ENCODE measurements at regions not wholly inside any gene's neighbourhood (a gene's known extent, or its start where the extent isn't known, plus 50 kb on each side); places are given as distances from the start of the nearest gene placed in this dataset.

DNA sequence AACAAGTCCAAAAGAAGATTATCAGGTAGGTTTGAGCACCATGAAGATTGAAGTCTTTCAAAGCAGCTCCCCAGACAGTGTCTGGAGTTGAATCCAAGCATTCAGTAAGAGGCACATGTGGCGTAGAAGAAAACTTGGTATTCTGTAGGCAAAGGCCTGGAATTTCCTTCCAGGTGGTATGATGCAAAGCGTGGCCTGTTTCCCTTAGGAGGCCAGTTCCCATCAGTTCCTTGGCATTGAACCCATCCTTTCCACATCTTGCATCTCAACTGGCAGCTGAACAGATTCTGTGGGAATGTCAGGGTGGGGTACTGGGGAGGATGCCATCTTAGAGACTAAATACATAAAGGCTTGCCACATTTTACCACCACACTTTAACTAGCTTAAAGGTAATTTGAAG is 516.0 kb downstream of the BTBD3 start:
- Histone ChIP-seq H2BK120ac (ENCODE audit: low read depth, low read length, poor library complexity, severe bottlenecking) (no peak overlapping the region), H3K23ac (ENCODE audit: insufficient read length, low read depth, low read length) (no peak overlapping the region), H3K79me2 (ENCODE audit: insufficient read depth, low read length) (no peaks in the 10 kb centered on the region), H2AK5ac (ENCODE audit: insufficient read length, low read length) (no peak overlapping the region), H3K27ac (ENCODE audit: insufficient read length, low read depth, low read length) (no peak overlapping the region), H3T11ph (ENCODE audit: low read length) (no peak overlapping the region), H2BK15ac (ENCODE audit: low read depth, low read length) (no peak overlapping the region), H2BK12ac (ENCODE audit: insufficient read length, low read depth, low read length) (no peak overlapping the region), H3K18ac (ENCODE audit: insufficient read length, low read depth, low read length) (no peak overlapping the region), H4K5ac (ENCODE audit: insufficient read length, low read depth, low read length) (no peak overlapping the region), H3K79me1 (ENCODE audit: insufficient read depth, low read depth, low read length, poor library complexity, severe bottlenecking) (no peaks in the 10 kb centered on the region), H2BK5ac (ENCODE audit: insufficient read length, low read length) (no peak overlapping the region), H3K9ac (ENCODE audit: extremely low read depth, insufficient read length, low read length) (no peak overlapping the region), H3K27me3 (ENCODE audit: insufficient read depth, low read length) (no peaks in the 10 kb centered on the region), H2BK20ac (ENCODE audit: low read depth, low read length, poor library complexity, severe bottlenecking) (no peak overlapping the region), H3K4me2 (ENCODE audit: insufficient read depth, insufficient read length, low read length) (no peak overlapping the region), H2AFZ (ENCODE audit: low read length) (no peak overlapping the region), H4K91ac (ENCODE audit: insufficient read length, low read depth, low read length) (no peak overlapping the region), H3K23me2 (ENCODE audit: insufficient read length, low read depth, low read length, poor library complexity, severe bottlenecking) (no peaks in the 10 kb centered on the region), H3K9me3 (ENCODE audit: control insufficient read depth, low read depth, low read length) (no peaks in the 10 kb centered on the region), H3K14ac (ENCODE audit: insufficient read depth, low read length) (no peak overlapping the region), H4K20me1 (ENCODE audit: control insufficient read depth, insufficient read depth, insufficient read length) (no peaks in the 10 kb centered on the region), H3K56ac (ENCODE audit: insufficient read length, low read depth, low read length) (no peak overlapping the region), H4K8ac (replicated peaks; ENCODE audit: insufficient read length, low read depth, low read length) (no peak overlapping the region), H3K4me1 (ENCODE audit: insufficient read depth, low read length) (no peaks in the 10 kb centered on the region), H3K4ac (ENCODE audit: low read depth, low read length) (no peak overlapping the region)
- no peak overlapping the region for H3K4me3 Mint-ChIP-seq
- H3K9me3 Mint-ChIP-seq: no peaks in the 10 kb centered on the region
- no peaks in the 10 kb centered on the region for H3K36me3 Mint-ChIP-seq (ENCODE audit: insufficient read depth in 1 of 3, low read depth in 3 of 3)
- DNase-seq: no peak
- H3K4me1 Mint-ChIP-seq: peaks cover 0 to 6% of the 10 kb centered on the region in 2 experiments; a peak in 2 of 4 replicates
- TF ChIP-seq, protein P1, sequence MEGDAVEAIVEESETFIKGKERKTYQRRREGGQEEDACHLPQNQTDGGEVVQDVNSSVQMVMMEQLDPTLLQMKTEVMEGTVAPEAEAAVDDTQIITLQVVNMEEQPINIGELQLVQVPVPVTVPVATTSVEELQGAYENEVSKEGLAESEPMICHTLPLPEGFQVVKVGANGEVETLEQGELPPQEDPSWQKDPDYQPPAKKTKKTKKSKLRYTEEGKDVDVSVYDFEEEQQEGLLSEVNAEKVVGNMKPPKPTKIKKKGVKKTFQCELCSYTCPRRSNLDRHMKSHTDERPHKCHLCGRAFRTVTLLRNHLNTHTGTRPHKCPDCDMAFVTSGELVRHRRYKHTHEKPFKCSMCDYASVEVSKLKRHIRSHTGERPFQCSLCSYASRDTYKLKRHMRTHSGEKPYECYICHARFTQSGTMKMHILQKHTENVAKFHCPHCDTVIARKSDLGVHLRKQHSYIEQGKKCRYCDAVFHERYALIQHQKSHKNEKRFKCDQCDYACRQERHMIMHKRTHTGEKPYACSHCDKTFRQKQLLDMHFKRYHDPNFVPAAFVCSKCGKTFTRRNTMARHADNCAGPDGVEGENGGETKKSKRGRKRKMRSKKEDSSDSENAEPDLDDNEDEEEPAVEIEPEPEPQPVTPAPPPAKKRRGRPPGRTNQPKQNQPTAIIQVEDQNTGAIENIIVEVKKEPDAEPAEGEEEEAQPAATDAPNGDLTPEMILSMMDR (conservative IDR thresholded peaks at IDR 0.05): no peak
- no peaks in the 10 kb centered on the region for H3K27me3 Mint-ChIP-seq (ENCODE audit: low read depth)
- H3K27ac Mint-ChIP-seq: no peak overlapping the region
- WGBS (ENCODE audit: extremely low coverage, insufficient read length, low lambda C conversion rate): no CpG with 5 or more reads among the region's 2 CpGs
